IPS-NIHi11 (cell line): ENCODE measurements at regions not wholly inside any gene's neighbourhood (a gene's known extent, or its start where the extent isn't known, plus 50 kb on each side); places are given as distances from the start of the nearest gene placed in this dataset.
"Not testable (repeated sequence)": the region's sequence is repeated elsewhere in the genome, so short reads cannot be mapped to it uniquely, and the experiment has no call there.

Source experiments
- DNase-seq: peaks from one replicate; pipeline ENCODE4 v3.0.0; 2012; ENCODE audit warnings: mixed read lengths, low spot score

DNA sequence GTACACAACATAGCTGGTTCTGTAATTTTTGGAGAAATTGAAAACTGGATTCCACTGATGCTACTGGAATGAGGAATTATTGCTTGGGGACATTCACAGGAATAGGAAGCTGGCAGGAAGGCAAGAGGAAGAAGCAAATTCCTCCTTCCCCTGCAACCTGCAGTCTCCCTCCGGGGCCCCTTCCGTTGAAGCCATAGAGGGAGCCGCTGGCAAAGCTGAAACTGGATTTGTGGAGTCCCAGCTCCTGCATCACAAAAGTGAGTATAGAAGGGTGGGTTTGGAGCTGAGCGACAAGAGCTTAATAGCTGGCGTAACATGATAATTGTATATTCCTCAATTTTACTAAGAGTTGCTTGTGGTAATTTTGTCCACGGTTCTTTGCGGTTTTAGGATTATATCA lies 190.8 kb downstream of the ADRA2A start:
- no peak for DNase-seq

DNA sequence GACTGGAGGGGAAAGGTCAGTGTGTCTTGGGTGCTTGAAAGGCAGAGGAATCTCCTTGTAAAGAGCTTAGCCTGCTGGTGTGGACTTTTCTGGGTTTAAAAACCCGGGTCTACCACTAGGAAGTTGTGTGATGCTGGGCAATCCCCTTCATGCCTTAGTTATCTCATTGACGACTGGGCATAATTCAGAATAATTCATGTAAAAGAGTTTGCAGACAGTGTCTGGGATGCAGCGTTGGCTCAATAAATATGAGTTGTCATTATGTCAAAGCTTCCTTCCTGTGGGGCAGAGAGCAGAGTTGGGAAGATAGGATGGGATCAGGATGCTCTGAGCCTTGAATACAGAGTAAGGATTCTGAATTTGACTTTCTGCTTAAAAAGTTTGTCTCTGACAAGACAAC lies 196.4 kb downstream of the ADRA2A start:
- DNase-seq: no peak

DNA sequence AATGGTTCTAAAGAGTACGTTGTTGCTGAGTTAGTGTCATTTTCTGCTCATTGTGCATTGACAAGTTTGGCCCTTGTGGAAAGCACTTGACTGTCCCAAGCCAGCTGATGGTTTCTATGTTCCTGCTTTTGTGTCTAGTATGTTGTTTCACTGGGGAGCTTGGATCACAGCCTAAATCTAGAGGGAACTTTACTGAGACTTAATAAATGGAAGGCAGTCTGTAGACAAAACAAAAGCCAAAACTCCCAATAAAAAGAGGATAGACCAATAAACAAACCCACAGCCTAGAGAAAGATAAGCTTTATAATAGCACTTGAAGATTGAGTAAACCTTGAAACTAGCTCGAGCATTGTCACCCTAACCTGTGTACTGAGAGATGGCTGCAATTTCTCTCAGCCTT lies 196.8 kb downstream of the ADRA2A start:
- DNase-seq: no peak

DNA sequence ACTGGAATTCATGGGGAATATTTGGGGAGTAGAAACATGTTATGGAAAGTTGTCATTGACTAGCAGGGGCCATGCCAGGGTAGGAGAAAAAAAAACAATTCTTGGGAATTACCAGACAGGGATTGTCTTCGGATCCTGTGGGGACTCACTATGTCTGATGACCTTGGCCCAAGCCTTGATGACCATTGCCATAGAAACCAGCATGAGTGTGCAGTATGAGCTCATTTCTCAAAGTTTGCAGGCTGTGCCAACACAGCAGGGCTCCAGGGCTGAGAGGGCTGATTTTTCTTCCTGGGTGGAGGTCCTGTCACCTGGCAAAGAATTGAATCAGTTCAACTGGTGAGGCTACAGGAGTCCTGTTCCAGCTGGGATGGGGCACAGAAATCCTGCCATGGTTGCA lies 198.3 kb downstream of the ADRA2A start:
- no peak for DNase-seq

- no peak for DNase-seq
Measured at GRCh38 chr10:111277661-111278060, 200.8 kb downstream of the ADRA2A start.

GRCh38 chr10:111278266-111278665 lies 201.4 kb downstream of the ADRA2A start:
- no peak for DNase-seq

- peak; percentile 38 for DNase-seq
Measured at GRCh38 chr10:111281516-111281915, 204.7 kb downstream of the ADRA2A start.

DNA sequence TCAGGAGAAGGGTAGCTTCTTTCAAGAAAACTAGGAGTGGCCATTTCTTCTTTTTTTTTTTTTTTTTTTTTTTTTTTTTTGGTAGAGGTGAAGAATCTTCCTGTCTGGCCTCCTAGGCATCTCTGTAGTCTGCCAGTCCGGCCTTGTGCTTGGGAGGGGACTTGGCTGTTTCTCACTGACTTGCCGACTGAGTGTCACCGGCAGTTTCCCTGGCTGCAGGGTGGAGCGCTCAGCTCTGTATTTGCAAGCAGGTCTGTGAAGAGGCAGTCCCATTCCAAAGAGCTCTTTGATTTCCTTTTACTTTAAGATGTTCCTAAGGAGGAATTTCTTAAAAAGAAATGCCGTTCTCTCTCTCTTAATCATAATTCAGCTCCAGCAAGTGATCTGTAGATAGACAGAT lies 212.6 kb downstream of the ADRA2A start:
- no peak for DNase-seq

DNA sequence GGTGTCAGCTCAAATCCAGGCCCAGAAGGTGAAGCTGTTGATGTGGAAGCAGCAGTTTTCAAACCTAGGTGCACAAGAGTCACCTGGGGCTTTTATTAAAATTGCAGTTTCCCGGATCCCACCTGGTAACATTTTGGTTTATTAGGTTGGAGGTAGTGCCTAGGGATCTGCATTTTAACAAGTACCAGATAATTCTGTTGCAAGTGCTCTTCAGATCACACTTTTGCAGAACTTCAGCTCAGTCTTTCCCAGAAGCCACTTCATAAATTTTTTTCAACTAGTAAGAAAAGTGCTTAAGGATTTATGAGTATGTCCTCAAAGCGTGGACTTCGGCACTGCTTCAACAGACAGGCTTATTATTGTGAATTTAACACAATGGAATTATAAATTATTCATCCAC lies 213.8 kb downstream of the ADRA2A start:
- DNase-seq: no peak

- no peak for DNase-seq
Measured at GRCh38 chr10:111295788-111296187, 219.0 kb downstream of the ADRA2A start.

DNA sequence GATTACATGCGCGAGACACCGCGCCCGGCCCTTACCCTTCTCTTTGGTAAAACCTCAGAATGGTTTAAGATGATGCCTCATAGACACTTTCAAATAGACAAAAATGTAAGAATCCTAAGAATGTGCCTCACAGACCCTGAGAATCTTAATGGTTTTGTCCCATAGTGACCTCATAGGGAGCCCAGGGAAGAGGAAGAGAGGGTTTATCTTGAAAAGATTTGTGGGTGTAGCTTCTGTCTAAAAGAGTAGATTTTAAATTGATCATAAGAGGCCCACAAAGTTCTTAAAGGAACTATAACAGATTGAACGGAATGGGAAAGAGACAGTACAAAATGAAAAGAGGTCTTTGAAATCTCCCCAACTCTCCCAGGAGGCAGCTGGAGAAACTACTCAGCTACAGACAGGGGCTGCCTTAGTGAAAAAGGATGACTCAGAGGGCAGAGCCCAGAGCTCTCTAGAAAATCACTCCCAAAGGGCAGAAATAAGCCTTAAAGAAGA lies 220.6 kb downstream of the ADRA2A start:
- DNase-seq: peak; percentile 14

DNA sequence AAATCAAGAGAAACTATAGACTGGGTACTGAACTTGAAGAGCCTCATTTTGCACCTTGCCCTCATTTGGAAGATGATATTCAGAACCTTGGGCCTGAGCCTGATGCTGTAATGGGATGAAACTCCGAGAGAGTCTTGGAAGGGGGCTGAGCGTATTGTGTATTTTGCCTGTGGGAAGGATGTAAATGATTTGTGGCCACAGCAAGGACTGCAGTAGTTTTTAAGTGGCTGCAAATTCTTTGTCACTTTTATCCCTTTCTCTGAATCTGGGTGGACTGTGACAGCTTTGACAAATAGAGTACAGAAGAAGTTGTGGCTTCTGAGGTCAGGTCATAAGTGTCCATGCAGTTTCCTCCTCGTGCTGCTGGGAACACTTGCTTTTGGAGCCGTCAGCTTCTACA lies 221.2 kb downstream of the ADRA2A start:
- DNase-seq: no peak

DNA sequence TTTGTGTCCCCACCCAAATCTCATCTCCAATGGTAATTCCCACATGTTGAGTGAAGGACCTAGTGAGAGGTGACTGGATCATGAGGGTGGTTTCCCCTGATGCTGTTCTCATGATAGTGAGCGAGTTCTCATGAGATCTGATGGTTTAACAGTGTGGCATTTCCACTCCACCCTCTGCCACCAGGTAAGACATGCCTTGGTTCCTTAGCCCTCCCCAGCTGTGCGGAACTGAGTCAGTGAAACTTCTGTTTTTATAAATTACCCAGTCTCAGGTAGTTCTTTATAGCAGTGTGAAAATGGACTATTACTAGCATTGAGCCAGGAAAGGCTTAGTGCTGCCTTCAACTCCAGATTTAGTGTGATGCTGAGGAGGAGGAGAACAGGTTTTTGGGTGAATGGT lies 222.2 kb downstream of the ADRA2A start:
- no peak for DNase-seq

DNA sequence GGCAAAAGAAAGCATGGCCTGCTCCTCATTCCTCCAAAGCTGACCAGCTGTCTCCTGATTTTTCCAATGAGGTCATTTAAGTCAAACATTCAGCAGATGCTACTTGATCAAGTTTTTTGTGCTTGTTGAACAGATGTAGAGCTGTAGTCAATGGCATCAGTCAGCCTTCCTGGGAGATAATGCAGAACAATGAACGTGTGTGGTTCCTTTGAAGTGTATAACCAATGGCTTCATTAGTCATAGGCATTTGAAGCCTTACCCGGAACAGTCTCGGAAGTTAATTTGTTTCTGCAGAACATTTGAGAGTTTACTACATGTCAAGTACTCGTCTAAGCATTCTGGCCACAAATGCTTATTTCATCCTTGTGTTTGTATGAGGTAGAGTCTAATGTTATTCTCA lies 227.1 kb downstream of the ADRA2A start:
- no peak for DNase-seq

DNA sequence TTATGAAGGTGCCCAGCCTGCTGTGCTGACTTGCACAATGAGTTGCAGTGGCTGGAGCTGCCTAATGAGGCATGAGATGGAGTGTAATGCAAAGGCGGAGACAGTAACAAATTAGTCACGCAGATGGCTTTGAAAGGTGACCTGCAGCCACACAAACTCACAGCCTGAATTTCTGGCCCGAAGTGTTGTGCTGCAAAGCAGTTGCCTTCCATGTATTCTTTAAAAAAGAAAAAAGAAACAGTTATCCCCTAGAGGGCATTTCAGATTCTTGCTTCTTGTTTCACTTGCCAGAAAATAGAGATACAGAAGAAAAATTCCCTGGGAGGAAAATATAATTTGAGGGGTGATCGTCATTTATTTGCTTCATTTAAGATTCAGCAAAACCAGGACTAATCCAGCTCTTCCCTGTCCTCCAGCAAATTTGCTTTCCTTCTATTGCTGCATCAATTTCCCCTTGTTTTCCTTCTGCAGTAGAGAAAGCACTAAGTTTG lies 239.9 kb downstream of the ADRA2A start:
- no peak for DNase-seq

DNA sequence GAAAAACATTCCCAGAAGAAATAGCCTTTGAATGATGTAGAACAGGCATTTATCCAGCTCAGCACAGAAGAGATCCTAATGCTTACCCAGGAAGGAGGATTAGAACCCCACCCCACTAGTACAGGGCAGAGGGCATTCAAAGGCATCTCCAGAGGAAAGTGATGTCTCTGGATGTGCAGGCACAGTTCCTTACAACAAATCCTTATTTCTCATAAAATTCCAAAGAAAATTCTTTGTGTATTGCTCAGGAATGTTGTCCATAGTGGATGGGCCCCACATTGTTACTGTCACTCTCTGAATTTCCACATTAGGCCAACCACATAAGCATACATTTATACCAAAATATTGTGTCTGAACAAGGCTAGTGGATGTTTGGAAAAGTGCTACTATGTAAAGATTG lies 243.0 kb downstream of the ADRA2A start:
- no peak for DNase-seq

GRCh38 chr10:111323389-111323966 lies 246.6 kb downstream of the ADRA2A start:
- DNase-seq: no peak

DNA sequence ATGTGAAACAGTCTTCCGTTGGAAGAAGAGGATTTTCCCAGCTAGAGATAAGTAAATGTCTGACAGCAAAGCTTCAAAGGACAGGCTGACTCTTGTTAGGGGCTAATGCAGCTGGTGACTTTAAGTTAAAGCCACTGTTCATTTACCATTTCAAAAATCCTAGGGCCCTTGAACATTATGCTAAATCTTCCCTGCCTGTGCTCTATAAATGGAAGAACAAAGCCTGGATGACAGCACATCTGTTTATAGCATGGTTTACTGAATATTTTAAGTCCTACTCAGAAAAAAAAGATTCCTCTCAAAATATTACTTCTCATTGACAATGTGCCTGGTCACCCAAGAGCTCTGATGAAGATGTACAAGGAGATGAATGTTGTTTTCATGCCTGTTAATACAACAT lies 255.3 kb downstream of the ADRA2A start:
- not testable (repeated sequence) for DNase-seq

DNA sequence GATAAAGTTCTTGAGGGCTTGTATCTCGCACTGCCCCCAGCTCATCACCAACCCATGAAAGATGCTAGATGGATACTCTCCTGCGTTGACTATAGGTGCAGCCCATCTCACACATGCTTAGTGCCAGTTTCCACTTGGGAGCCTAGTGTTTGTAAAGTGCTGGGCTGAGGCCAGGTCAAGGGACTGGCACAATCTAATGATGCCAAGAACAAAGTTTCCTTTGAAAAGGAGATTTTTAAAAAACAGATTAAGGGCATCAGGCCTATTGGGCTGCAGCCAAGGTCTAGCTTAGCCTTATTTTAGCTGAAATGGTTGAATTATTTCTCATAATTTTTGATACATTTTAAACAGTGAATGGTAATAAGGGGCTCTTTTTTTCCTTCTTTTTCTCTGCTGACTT lies 259.0 kb downstream of the ADRA2A start:
- no peak for DNase-seq

GRCh38 chr10:111338035-111338434 lies 261.2 kb downstream of the ADRA2A start:
- no peak for DNase-seq

- DNase-seq: no peak
Measured at GRCh38 chr10:111338805-111339204, 262.0 kb downstream of the ADRA2A start.

DNA sequence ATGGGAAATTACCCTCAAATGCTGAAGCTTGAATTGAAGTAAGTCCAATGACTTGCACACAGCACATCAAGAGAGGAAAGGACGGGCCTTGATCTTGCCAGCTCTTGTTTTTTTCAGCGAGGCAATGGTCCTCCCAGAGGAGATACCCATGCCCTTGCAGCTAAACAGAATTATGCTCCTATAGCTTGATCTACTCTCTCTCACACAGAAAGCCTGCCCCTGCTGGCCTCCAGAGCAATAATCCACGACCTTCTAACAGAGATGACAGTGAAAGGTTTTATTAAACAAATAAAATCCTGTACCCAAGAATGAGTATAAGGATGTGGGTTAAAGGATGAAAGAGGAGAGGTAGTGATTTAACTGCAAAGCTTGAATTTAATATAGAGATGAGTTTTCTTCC lies 268.0 kb downstream of the ADRA2A start:
- no peak for DNase-seq

GRCh38 chr10:111347386-111348013 lies 270.7 kb downstream of the ADRA2A start:
- no peak for DNase-seq

GRCh38 chr10:111348076-111348475 lies 271.2 kb downstream of the ADRA2A start:
- no peak for DNase-seq
